ENCODE measurements at regions not wholly inside any gene's neighbourhood (a gene's known extent, or its start where the extent isn't known, plus 50 kb on each side); places are given as distances from the start of the nearest gene placed in this dataset.

- TF ChIP-seq CTCF (IDR thresholded peaks at IDR 0.05) (no peak), EP300 (IDR thresholded peaks at IDR 0.05) (no peak), POLR2AphosphoS5 (IDR thresholded peaks at IDR 0.05) (no peak), POLR2A (IDR thresholded peaks at IDR 0.05) (no peak)
- Histone ChIP-seq H3K27ac (no peak overlapping the region), H3K9me3 (peaks cover 0 to 1% (median 0%) of the 10 kb centered on the region in 4 donors), H3K4me1 (no peaks in the 10 kb centered on the region), H3K36me3 (no peaks in the 10 kb centered on the region), H3K4me3 (no peak overlapping the region), H3K27me3 (no peaks in the 10 kb centered on the region)
- no peak for DNase-seq
- intact Hi-C loops (cut with DNase I; ENCODE audit: low total_unique reads), result no loop called here
- 38 to 64% (median 47%) methylated on average over 2 of the region's 2 CpGs for WGBS, 5 donors
Measured at GRCh38 chr3:31442755-31443154, 90.0 kb upstream of the STT3B start.

- no peak overlapping the region for H3K4me3 ChIP-seq
- WGBS, 5 donors, result 74 to 94% (median 83%) methylated on average over 6 of the region's 6 CpGs
- H3K4me1 ChIP-seq, result no peaks in the 10 kb centered on the region
- no peak for DNase-seq
- no peaks in the 10 kb centered on the region for H3K27me3 ChIP-seq
- H3K36me3 ChIP-seq, result no peaks in the 10 kb centered on the region
- H3K9me3 ChIP-seq, result no peaks in the 10 kb centered on the region
- no peak for TF ChIP-seq CTCF (IDR thresholded peaks at IDR 0.05)
- TF ChIP-seq POLR2A (IDR thresholded peaks at IDR 0.05), result no peak
- no peak for TF ChIP-seq POLR2AphosphoS5 (IDR thresholded peaks at IDR 0.05)
- no peak for TF ChIP-seq EP300 (IDR thresholded peaks at IDR 0.05)
- no peak overlapping the region for H3K27ac ChIP-seq
- intact Hi-C loops (cut with DNase I; ENCODE audit: low total_unique reads), result no loop called here
Measured at GRCh38 chr3:31444220-31445142, 88.2 kb upstream of the STT3B start.

GRCh38 chr3:31445701-31446100 is 87.0 kb upstream of the STT3B start:
- WGBS, 5 donors, result 91 to 100% (median 100%) methylated on average over 1 of the region's 1 CpG
- TF ChIP-seq EP300 (IDR thresholded peaks at IDR 0.05), result no peak
- no peak for TF ChIP-seq POLR2A (IDR thresholded peaks at IDR 0.05)
- TF ChIP-seq POLR2AphosphoS5 (IDR thresholded peaks at IDR 0.05), result no peak
- TF ChIP-seq CTCF (IDR thresholded peaks at IDR 0.05), result no peak

GRCh38 chr3:31448035-31448881 is 84.5 kb upstream of the STT3B start:
- no peak for TF ChIP-seq EP300 (IDR thresholded peaks at IDR 0.05)
- peak in 5 of 7 experiments; percentile 40 to 65 (median 56) for TF ChIP-seq CTCF (IDR thresholded peaks at IDR 0.05)
- Histone ChIP-seq H3K4me1 (no peaks in the 10 kb centered on the region), H3K9me3 (no peaks in the 10 kb centered on the region), H3K27me3 (no peaks in the 10 kb centered on the region), H3K27ac (no peak overlapping the region), H3K4me3 (no peak overlapping the region), H3K36me3 (no peaks in the 10 kb centered on the region)
- 95 to 100% (median 100%) methylated on average over 1 of the region's 1 CpG; no CpG with 5 or more reads in 1 of the 5 donors for WGBS, 5 donors
- intact Hi-C loops (cut with DNase I; ENCODE audit: low total_unique reads), result no loop called here
- peak; percentile 34 to 50 for DNase-seq

More at GRCh38 chr3:31445701-31446100, 87.0 kb upstream of the STT3B start:
- Histone ChIP-seq H3K27me3 (no peaks in the 10 kb centered on the region), H3K4me3 (no peak overlapping the region), H3K36me3 (no peaks in the 10 kb centered on the region), H3K4me1 (no peaks in the 10 kb centered on the region), H3K27ac (no peak overlapping the region), H3K9me3 (no peaks in the 10 kb centered on the region)
- intact Hi-C loops (cut with DNase I; ENCODE audit: low total_unique reads), result no loop called here
- DNase-seq, result no peak

Data from stomach (tissue), 8 donors.